BJ (cell line): ENCODE measurements at regions not wholly inside any gene's neighbourhood (a gene's known extent, or its start where the extent isn't known, plus 50 kb on each side); places are given as distances from the start of the nearest gene placed in this dataset.
"Not testable (repeated sequence)": the region's sequence is repeated elsewhere in the genome, so short reads cannot be mapped to it uniquely, and the experiment has no call there.

Source experiments
- CTCF ChIA-PET: fragments of 350-600 bp; formaldehyde crosslinking; extraction: SDS; loops from one replicate; lab custom pipeline; 2021; ENCODE audit warnings: antibody characterized with exemption, inconsistent platforms; lab: Yijun Ruan, JAX
- POLR2A ChIA-PET: fragments of 300-600 bp; sonication (Branson Sonifier 250); formaldehyde crosslinking; extraction: SDS; loops from one replicate; lab custom pipeline; 2021; ENCODE audit warnings: antibody characterized with exemption; lab: Charles Lee
- DNase-seq: peaks from one replicate; pipeline ENCODE4 v3.0.0-alpha.2; 2011; ENCODE audit warnings: low read depth
- H3K27me3 ChIP-seq: 2 replicates; pipeline ENCODE4 v1.6.0; 2011; ENCODE audit warnings: low read length; ENCODE audit not compliant: control insufficient read depth, insufficient read depth
- H3K36me3 ChIP-seq: 2 replicates; pipeline ENCODE4 v1.5.1; 2011; ENCODE audit warnings: low read length; ENCODE audit not compliant: control insufficient read depth, insufficient read depth
- H3K4me3 ChIP-seq: 2 replicates; pipeline ENCODE4 v1.5.1; 2011; ENCODE audit warnings: low read depth, mild to moderate bottlenecking, control low read depth, low read length
- CTCF ChIP-seq: IDR thresholded peaks from 2 replicates; pipeline ENCODE4 v1.5.1; 2011; ENCODE audit warnings: low read depth, mild to moderate bottlenecking, control low read depth, inconsistent platforms, low read length, moderate library complexity; ENCODE audit not compliant: insufficient read depth

GRCh38 chr2:64737547-64737946 lies 83.8 kb upstream of the SERTAD2 start:
- CTCF ChIA-PET = no interaction called here
- no peaks in the 10 kb centered on the region for H3K27me3 ChIP-seq
- H3K4me3 ChIP-seq = no peak overlapping the region
- H3K36me3 ChIP-seq = no peaks in the 10 kb centered on the region
- POLR2A ChIA-PET = no interaction called here
- DNase-seq = no peak
- no peak for TF ChIP-seq CTCF

- no peak for DNase-seq
- Histone ChIP-seq H3K36me3 (no peaks in the 10 kb centered on the region), H3K27me3 (no peaks in the 10 kb centered on the region), H3K4me3 (no peak overlapping the region)
- ChIA-PET CTCF (interaction anchor here (1.0 kb wide), 1 partner anchor 11 kb away, joined by 3 read pairs; no protein-coding TSS in a partner anchor), POLR2A (no interaction called here)
- no peak for TF ChIP-seq CTCF
Observed at GRCh38 chr2:64738026-64738425, 84.3 kb upstream of the SERTAD2 start.

GRCh38 chr2:64742678-64743077 lies 89.0 kb upstream of the SERTAD2 start:
- DNase-seq = no peak
- no peak for TF ChIP-seq CTCF
- POLR2A ChIA-PET = no interaction called here

GRCh38 chr2:64743739-64744330 lies 90.1 kb upstream of the SERTAD2 start:
- POLR2A ChIA-PET = no interaction called here
- H3K27me3 ChIP-seq = no peaks in the 10 kb centered on the region
- no peak for TF ChIP-seq CTCF
- no peak overlapping the region for H3K4me3 ChIP-seq
- H3K36me3 ChIP-seq = no peaks in the 10 kb centered on the region
- no peak for DNase-seq
- CTCF ChIA-PET = interaction anchor here (1.0 to 1.2 kb wide), 2 partner anchors 39 to 90 kb away, joined by 3 read pairs; partner anchors contain the start of gene SERTAD2

More at GRCh38 chr2:64742678-64743077, 89.0 kb upstream of the SERTAD2 start:
- Histone ChIP-seq H3K4me3 (no peak overlapping the region), H3K36me3 (no peaks in the 10 kb centered on the region), H3K27me3 (no peaks in the 10 kb centered on the region)
- CTCF ChIA-PET = interaction anchor here (1.1 kb wide), 2 partner anchors 11 to 15 kb away, joined by 3 to 4 read pairs; no protein-coding TSS in a partner anchor

GRCh38 chr2:64745562-64745961 lies 91.8 kb upstream of the SERTAD2 start:
- no peak for TF ChIP-seq CTCF
- no peak overlapping the region for H3K4me3 ChIP-seq
- H3K27me3 ChIP-seq = no peaks in the 10 kb centered on the region
- no peaks in the 10 kb centered on the region for H3K36me3 ChIP-seq
- CTCF ChIA-PET = no interaction called here
- POLR2A ChIA-PET = no interaction called here
- DNase-seq = no peak

- H3K27me3 ChIP-seq, POLR2A ChIA-PET, H3K36me3 ChIP-seq, DNase-seq, H3K4me3 ChIP-seq: not testable (repeated sequence)
- CTCF ChIA-PET = interaction anchor here (1.1 to 4.1 kb wide), 4 partner anchors 15 to 119 kb away, joined by 3 to 21 read pairs (median 6); partner anchors contain the start of gene SERTAD2
Observed at GRCh38 chr2:64747690-64748091, 94.0 kb upstream of the SERTAD2 start.
